ENCODE measurements at regions not wholly inside any gene's neighbourhood (a gene's known extent, or its start where the extent isn't known, plus 50 kb on each side); places are given as distances from the start of the nearest gene placed in this dataset.
"Not testable (repeated sequence)": the region's sequence is repeated elsewhere in the genome, so short reads cannot be mapped to it uniquely, and the experiment has no call there.

- not testable (repeated sequence) for DNase-seq
Observed at GRCh38 chr20:30899370-30900079, 357.9 kb upstream of the DEFB115 start.

DNA sequence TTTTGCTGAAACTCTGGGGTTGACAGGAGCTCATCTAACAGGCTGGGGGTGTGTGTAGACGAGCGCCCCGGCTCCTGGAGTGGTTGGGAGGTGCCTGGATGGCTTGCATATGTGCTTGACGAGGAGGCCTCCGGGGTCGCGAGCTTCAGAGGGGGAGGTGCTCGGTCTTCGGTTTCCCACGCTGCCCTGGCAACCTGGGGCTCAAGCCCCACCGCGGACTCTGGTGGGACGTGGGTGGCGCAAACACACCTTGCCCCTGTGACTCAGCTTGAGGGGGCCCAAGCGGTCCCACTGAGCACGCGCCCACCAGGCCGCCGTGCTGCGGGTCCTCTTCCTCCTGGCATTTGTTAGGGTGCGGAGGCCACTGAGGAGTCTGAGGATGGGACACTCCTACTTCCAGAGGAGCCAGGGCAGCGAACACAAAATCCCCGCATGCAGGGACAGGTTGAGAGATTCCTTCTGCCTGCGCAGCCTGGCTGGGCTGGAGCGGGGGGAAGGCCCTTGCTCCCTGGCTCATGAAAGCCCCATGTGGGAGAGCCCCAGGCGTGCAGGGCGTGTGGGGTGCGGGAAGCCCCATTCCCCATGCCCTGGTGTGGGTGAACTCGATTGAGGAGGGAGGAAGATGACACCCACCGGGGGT is 357.3 kb upstream of the DEFB115 start:
- not testable (repeated sequence) for DNase-seq

GRCh38 chr20:30905231-30905630 is 352.2 kb upstream of the DEFB115 start:
- DNase-seq, result not testable (repeated sequence)

DNA sequence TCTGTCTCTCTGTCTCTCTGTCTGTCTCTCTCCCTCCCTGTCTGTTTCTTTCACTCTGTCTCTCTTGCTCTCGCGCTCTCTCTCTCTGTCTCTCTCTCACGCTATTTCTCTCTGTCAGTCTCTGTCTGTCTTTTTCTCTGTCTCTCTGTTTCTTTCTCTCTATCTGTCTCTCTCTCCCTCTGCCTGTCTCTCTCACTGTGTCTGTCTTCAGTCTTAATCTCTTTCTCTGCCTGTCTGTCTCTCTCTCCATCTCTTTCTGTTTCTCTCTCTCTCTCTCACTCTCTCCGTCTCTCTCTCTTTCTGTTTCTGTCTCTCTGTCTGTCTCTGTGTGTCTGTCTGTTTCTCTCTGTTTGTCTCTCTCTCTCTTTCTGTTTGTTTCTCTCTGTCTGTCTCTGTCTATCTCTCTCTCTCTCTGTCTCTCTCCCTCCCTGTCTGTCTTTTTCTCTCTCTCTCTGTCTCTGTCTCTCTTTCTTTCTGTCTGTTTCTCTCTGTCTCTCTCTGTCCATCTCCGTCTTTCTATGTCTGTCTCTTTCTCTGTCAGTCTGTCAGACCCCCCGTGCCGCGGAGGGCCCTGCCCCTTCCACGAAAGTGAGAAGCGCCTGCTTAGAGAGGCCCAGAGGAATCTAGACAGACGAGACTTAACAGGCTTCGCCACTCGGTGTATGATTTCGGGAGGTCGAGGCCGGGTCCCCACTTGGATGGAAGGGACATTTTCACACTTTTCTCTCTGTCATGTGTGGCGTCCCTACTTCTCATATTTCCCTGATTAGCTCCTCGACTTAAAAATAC is 346.3 kb upstream of the DEFB115 start:
- DNase-seq, result no peak

- not testable (repeated sequence) for DNase-seq
Observed at GRCh38 chr20:30911832-30912660, 345.4 kb upstream of the DEFB115 start.

- DNase-seq, result not testable (repeated sequence)
Observed at GRCh38 chr20:30912661-30913026, 344.8 kb upstream of the DEFB115 start.

DNA sequence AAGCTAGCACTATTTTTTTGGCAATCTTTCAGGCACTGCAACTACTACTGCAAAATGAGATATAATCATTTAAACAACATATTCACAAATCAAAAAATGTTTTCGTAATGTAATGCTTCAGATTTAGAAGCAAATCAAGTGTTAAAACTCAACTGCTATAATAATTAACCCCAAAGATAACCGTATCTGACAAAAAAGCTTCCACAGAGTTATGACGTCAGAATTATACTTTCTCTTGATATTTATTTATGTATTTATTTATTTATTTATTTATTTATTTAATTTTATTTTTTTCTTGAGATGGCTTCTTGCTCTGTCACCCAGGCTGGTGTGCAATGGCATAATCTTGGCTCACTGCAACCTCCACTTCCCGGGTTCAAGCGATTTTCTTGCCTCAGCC is 341.1 kb upstream of the DEFB115 start:
- DNase-seq, result not testable (repeated sequence)

DNA sequence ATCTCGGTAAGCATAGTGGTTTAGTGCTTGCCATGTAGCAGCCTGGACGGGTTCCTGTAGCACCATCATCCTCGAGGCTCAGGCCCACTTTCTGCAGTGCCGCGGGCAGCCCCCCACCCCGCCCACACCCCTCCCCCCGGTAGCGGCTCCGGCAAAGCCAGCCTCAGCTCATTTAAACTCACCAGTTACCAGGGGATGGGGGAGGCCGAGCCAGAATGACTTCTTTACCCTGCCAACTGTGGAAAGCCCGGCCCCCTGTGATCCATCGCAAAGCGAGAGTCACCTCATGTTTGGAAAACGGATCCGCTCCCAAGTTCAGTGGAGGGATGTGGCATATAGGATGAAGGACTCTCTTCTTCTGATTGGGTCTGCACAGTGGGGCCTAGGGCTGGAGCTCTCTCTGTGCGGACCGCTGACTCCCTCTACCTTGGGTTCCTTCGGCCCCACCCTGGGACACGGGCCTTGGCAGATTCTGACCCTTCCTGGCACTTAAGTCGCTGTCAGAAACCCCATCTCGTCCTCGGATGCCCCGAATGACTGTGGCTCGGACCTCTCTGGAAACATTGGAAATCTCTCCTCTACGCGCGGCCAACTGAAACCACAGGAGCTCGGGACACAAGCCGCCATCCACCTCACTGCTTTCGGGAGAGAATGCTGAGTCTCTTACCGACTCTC is 337.8 kb upstream of the DEFB115 start:
- DNase-seq, result no peak

DNA sequence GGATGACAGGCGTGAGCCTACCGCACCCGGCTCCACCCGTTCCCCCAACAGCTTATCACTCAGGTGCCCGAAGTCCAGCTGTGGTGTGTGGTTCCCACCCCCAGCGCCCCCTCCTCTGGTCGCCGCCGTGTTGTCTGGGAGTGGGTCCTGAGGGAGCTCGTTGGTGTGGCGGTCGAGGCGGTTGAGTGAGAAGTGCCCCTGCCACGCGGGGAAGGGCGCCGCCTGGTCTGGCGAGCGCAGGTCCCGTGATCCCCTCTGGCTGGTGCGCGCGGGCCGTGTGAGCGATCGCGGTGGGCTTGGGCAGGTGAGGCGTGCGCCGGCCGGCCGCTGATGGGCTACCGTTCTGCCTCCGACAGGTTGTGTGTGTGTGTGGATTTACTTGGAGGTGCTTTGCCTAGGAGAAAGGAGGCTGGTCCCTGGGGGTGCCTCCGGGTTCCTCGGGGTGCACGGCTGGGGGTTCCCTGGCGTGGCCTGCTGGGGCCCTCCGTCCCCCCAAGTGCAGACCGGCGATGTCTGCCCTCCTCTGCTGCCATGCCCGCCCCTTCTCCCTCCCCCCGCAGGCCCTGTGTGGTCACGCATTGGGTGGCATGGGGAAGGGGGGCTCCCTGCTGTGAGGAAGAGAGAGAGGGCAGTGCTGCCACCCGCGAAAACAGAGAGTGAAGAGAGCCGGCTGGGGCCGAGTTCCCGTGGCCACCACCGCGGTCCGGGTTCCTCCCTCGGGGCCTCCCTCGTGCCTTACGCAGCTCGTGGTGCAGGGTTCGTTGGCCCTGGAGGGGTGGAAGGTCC is 336.0 kb upstream of the DEFB115 start:
- DNase-seq, result no peak

- DNase-seq, result no peak
Observed at GRCh38 chr20:30922129-30922528, 335.3 kb upstream of the DEFB115 start.

DNA sequence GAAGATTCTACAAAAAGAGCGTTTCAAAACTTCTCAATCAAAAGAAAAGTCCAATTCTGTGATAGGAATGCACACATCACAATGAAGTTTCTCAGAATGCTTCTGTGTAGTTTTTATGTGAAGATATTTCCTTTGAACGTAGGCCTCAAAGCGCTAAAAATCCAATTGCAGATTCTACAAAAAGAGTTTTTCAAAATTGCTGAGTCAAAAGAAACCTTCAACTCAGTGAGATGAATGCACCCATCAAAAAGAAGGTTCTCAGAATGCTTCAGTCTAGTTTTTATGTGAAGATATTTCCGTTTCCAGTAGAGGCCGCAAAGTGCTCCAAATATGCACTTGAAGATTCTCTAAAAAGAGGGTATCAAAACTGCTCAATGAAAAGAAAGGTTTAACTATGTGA is 319.7 kb upstream of the DEFB115 start:
- no peak for DNase-seq

GRCh38 chr20:30949761-30950160 is 307.7 kb upstream of the DEFB115 start:
- DNase-seq, result no peak

DNA sequence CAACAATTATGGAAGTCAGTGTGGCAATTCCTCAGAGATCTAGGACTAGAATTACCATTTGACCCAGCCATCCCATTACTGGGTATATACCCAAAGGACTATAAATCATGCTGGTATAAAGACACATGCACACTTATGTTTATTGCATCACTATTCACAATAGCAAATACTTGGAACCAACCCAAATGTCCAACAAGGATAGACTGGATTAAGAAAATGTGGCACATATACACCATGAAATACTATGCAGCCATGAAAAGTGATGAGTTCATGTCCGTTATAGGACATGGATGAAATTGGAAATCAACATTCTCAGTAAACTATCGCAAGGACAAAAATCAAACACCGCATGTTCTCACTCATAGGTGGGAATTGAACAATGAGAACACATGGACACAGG is 306.4 kb upstream of the DEFB115 start:
- not testable (repeated sequence) for DNase-seq

- DNase-seq, result not testable (repeated sequence)
Observed at GRCh38 chr20:30956649-30957048, 300.8 kb upstream of the DEFB115 start.

DNA sequence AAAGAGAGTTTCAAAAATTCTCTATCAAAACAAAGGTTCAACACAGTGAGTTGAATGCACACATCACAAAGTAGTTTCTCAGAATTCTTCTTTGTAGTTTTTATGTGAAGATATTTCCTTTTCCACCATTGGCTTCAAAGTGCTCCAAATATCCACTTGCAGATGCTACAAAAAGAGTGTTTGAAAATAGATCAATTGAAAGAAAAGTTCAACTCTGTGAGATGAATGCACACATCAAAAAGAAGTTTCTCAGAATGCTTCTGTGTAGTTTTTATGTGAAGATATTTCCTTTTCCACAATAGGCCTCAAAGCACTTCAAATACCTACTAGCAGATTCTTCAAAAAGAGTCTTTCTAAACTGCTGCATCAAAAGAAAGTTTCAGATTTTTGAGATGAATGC is 298.3 kb upstream of the DEFB115 start:
- DNase-seq, result not testable (repeated sequence)

GRCh38 chr20:30963591-30963990 is 293.9 kb upstream of the DEFB115 start:
- DNase-seq, result no peak

GRCh38 chr20:30975859-30976258 is 281.6 kb upstream of the DEFB115 start:
- DNase-seq, result not testable (repeated sequence)

GRCh38 chr20:30985386-30985785 is 272.1 kb upstream of the DEFB115 start:
- no peak for DNase-seq

All from NCI-H82 (cell line).